ENCODE measurements at regions not wholly inside any gene's neighbourhood (a gene's known extent, or its start where the extent isn't known, plus 50 kb on each side); places are given as distances from the start of the nearest gene placed in this dataset.

DNA sequence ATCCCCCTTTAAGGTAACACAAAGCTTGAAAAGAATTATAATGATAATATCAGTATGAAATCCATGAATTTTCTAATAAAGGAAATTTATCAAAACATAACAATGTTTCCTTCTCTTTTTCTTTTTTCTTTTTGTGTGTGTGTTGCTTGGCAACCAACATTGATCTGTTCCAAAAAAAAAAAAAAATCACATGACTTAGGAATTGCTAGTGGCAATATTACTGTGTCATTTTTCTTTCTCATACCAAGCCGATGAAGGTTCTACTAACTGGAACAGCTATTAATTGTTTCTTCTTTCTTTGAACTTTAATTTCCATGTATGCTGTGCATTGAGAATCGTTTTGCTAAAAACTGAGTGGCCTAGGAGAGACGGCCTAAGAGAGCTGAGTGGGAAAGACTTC lies 317.7 kb upstream of the ONECUT1 start:
- Histone ChIP-seq H3K27me3 (no peaks in the 10 kb centered on the region), H3K27ac (no peak overlapping the region), H3K4me3 (no peak overlapping the region), H3K9me3 (no peaks in the 10 kb centered on the region), H3K4me1 (no peaks in the 10 kb centered on the region), H3K36me3 (no peaks in the 10 kb centered on the region)
- ATAC-seq, result no peak
- TF ChIP-seq, protein P1, sequence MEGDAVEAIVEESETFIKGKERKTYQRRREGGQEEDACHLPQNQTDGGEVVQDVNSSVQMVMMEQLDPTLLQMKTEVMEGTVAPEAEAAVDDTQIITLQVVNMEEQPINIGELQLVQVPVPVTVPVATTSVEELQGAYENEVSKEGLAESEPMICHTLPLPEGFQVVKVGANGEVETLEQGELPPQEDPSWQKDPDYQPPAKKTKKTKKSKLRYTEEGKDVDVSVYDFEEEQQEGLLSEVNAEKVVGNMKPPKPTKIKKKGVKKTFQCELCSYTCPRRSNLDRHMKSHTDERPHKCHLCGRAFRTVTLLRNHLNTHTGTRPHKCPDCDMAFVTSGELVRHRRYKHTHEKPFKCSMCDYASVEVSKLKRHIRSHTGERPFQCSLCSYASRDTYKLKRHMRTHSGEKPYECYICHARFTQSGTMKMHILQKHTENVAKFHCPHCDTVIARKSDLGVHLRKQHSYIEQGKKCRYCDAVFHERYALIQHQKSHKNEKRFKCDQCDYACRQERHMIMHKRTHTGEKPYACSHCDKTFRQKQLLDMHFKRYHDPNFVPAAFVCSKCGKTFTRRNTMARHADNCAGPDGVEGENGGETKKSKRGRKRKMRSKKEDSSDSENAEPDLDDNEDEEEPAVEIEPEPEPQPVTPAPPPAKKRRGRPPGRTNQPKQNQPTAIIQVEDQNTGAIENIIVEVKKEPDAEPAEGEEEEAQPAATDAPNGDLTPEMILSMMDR (IDR thresholded peaks at IDR 0.05), result no peak
- no peak for TF ChIP-seq EP300 (IDR thresholded peaks at IDR 0.05)
- TF ChIP-seq POLR2A (IDR thresholded peaks at IDR 0.05), result no peak
- TF ChIP-seq POLR2AphosphoS5 (IDR thresholded peaks at IDR 0.05), result no peak
- WGBS, 2 donors (ENCODE audit: low coverage in 1 of 2), result 73 to 75% methylated on average over 3 of the region's 3 CpGs

- no peak overlapping the region for H3K4me3 ChIP-seq
- TF ChIP-seq, protein P1 (IDR thresholded peaks at IDR 0.05), result no peak
- no peak for TF ChIP-seq POLR2A (IDR thresholded peaks at IDR 0.05)
- no peak for TF ChIP-seq POLR2AphosphoS5 (IDR thresholded peaks at IDR 0.05)
- TF ChIP-seq EP300 (IDR thresholded peaks at IDR 0.05), result no peak
- no peak for ATAC-seq
- H3K36me3 ChIP-seq, result no peaks in the 10 kb centered on the region
- H3K27me3 ChIP-seq, result no peaks in the 10 kb centered on the region
- H3K27ac ChIP-seq, result no peak overlapping the region
- no peaks in the 10 kb centered on the region for H3K4me1 ChIP-seq
- 71 to 80% methylated on average over 2 to 6 of the region's 7 CpGs for WGBS, 2 donors (ENCODE audit: low coverage in 1 of 2)
- H3K9me3 ChIP-seq, result no peaks in the 10 kb centered on the region
Measured at GRCh38 chr15:53106505-53107286, 316.6 kb upstream of the ONECUT1 start.

DNA sequence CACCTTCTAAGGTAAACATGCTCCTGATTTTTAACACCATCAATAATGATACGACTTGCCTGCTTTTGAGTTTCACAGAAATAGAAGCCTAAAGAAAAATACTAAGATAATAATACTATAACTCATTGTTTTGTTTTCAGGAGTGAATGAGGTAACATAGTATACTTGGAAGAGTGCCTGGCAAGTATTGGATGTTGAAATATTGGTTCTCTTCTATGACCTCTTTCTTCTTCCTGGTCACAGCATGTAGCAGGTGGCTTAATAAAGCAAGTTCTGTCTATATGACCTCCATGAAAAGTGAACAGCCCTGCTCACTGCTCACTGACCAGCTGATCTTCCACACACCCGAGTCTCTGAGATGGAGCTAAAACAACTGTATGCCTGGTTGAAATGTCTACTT lies 312.3 kb upstream of the ONECUT1 start:
- no peak for TF ChIP-seq POLR2AphosphoS5 (IDR thresholded peaks at IDR 0.05)
- no peak for TF ChIP-seq POLR2A (IDR thresholded peaks at IDR 0.05)
- TF ChIP-seq, protein P1 (IDR thresholded peaks at IDR 0.05), result no peak
- TF ChIP-seq EP300 (IDR thresholded peaks at IDR 0.05), result no peak
- 70 to 79% methylated on average over 1 to 2 of the region's 2 CpGs for WGBS, 2 donors (ENCODE audit: low coverage in 1 of 2)
- H3K36me3 ChIP-seq, result no peaks in the 10 kb centered on the region
- no peaks in the 10 kb centered on the region for H3K27me3 ChIP-seq
- no peaks in the 10 kb centered on the region for H3K4me1 ChIP-seq
- ATAC-seq, result no peak
- peaks cover 0 to 7% (median 0%) of the 10 kb centered on the region in 3 donors for H3K9me3 ChIP-seq
- no peak overlapping the region for H3K4me3 ChIP-seq
- H3K27ac ChIP-seq, result no peak overlapping the region

GRCh38 chr15:53080484-53080883 lies 290.3 kb upstream of the ONECUT1 start:
- Histone ChIP-seq H3K4me3 (no peak overlapping the region), H3K9me3 (peaks cover 0 to 6% (median 0%) of the 10 kb centered on the region in 3 donors), H3K27ac (no peak overlapping the region), H3K4me1 (no peaks in the 10 kb centered on the region), H3K36me3 (no peaks in the 10 kb centered on the region), H3K27me3 (no peaks in the 10 kb centered on the region)
- no peak for ATAC-seq
- TF ChIP-seq, protein P1 (IDR thresholded peaks at IDR 0.05), result no peak
- TF ChIP-seq EP300 (IDR thresholded peaks at IDR 0.05) (no peak), POLR2A (IDR thresholded peaks at IDR 0.05) (no peak), POLR2AphosphoS5 (IDR thresholded peaks at IDR 0.05) (no peak)
- WGBS, 2 donors (ENCODE audit: low coverage in 1 of 2), result 28 to 40% methylated on average over 1 to 3 of the region's 3 CpGs

DNA sequence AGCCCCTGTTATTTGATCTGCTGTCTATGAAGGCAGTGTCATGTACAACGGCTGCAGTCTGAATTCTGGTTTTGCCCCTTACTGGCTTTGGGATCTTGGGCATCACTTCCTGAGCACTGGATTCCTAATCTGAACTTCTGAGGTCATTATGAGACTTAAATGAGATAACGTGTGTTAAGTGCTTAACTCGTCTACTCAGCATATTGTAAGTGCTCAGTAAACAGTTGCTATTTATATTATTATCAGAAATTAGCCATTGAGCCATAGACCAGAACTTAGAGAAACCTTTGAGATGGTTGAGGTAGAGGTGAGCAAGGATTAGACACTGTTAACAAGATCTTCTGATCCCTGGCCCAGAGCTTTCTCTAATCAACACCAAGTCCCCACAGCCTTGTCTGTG lies 284.1 kb upstream of the ONECUT1 start:
- Histone ChIP-seq H3K4me1 (no peaks in the 10 kb centered on the region), H3K9me3 (no peaks in the 10 kb centered on the region), H3K4me3 (no peak overlapping the region), H3K27me3 (no peaks in the 10 kb centered on the region), H3K27ac (no peak overlapping the region), H3K36me3 (no peaks in the 10 kb centered on the region)
- 42 to 45% methylated on average over 3 of the region's 3 CpGs for WGBS, 2 donors (ENCODE audit: low coverage in 1 of 2)
- TF ChIP-seq, protein P1 (IDR thresholded peaks at IDR 0.05), result no peak
- TF ChIP-seq EP300 (IDR thresholded peaks at IDR 0.05) (no peak), POLR2AphosphoS5 (IDR thresholded peaks at IDR 0.05) (no peak), POLR2A (IDR thresholded peaks at IDR 0.05) (no peak)
- no peak for ATAC-seq

Measured in gastroesophageal sphincter (tissue), 4 donors.